GM10248 (cell line): ENCODE measurements at regions not wholly inside any gene's neighbourhood (a gene's known extent, or its start where the extent isn't known, plus 50 kb on each side); places are given as distances from the start of the nearest gene placed in this dataset.
"Not testable (repeated sequence)": the region's sequence is repeated elsewhere in the genome, so short reads cannot be mapped to it uniquely, and the experiment has no call there.

ENCODE experiments used
- CTCF ChIA-PET: fragments of 300-600 bp; sonication (Branson Sonifier 250); formaldehyde crosslinking; extraction: SDS; loops from one replicate; lab custom pipeline; 2021; ENCODE audit warnings: antibody characterized with exemption; lab: Yijun Ruan, JAX
- POLR2A ChIA-PET: fragments of 350-650 bp; sonication (Branson Sonifier 250); formaldehyde crosslinking; extraction: SDS; loops from one replicate; lab custom pipeline; 2020; ENCODE audit warnings: antibody characterized with exemption; lab: Yijun Ruan, JAX
- DNase-seq: peaks from one replicate; pipeline ENCODE4 v3.0.0; 2012; ENCODE audit errors: extremely low spot score
- TF ChIP-seq, protein P1 (sequence below): IDR thresholded peaks from 2 replicates; pipeline ENCODE4 v1.5.1; 2012; ENCODE audit warnings: mild to moderate bottlenecking, low read depth; ENCODE audit errors: extremely low read depth, missing control alignments, control extremely low read depth

DNA sequence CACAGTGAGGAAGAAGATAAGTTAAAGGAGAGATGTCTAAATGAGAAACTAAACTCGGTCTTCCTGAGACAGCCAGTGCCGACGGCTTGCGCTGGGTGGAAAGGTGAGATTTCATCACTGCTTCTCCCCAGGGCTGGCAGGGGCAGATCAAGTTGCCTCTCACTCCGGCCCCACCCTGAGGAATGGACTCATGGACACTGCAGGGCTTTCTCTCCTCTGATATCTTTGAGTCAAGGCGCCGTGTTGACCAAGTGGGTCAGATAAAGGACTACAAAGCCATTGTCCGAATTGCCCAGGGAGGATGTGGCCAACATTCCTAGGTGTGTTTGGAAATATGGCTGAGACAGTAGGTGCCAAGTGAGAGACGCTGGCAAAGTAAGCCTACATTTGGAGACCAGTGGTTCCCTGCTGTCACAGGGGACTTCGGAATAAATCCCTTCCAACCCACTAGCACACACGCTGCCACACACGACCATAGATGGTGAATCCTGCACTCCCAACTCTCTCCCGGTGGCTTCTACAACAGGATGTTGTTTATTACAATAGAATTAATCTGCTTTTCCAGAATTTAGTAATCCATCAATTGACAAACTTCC lies 156.5 kb upstream of the TSC22D1 start:
- POLR2A ChIA-PET: no interaction called here
- CTCF ChIA-PET: no interaction called here
- TF ChIP-seq, protein P1, sequence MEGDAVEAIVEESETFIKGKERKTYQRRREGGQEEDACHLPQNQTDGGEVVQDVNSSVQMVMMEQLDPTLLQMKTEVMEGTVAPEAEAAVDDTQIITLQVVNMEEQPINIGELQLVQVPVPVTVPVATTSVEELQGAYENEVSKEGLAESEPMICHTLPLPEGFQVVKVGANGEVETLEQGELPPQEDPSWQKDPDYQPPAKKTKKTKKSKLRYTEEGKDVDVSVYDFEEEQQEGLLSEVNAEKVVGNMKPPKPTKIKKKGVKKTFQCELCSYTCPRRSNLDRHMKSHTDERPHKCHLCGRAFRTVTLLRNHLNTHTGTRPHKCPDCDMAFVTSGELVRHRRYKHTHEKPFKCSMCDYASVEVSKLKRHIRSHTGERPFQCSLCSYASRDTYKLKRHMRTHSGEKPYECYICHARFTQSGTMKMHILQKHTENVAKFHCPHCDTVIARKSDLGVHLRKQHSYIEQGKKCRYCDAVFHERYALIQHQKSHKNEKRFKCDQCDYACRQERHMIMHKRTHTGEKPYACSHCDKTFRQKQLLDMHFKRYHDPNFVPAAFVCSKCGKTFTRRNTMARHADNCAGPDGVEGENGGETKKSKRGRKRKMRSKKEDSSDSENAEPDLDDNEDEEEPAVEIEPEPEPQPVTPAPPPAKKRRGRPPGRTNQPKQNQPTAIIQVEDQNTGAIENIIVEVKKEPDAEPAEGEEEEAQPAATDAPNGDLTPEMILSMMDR: no peak
- no peak for DNase-seq

DNA sequence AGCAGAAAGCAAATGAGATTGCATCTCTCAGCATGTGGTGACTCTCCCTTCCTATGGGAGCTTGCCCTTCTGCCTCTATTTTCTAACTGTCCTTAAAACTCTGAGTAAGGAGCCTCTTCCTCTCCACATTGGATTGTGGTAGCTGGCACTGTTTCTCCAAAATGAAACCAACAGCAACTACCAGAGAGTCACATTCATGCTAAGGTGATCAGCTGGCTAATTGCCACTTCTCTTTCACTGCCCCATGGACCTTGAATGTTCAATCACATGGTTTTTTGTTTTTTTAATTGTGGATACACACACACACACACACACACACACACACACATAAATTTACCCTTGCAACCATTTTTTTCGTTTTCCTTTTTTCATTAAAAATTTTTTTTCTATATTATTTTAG lies 154.7 kb upstream of the TSC22D1 start:
- POLR2A ChIA-PET: no interaction called here
- DNase-seq: no peak
- TF ChIP-seq, protein P1: no peak
- CTCF ChIA-PET: interaction anchor here (1.2 to 2.4 kb wide), 2 partner anchors 11 to 247 kb away, joined by 3 to 9 read pairs; no protein-coding TSS in a partner anchor

DNA sequence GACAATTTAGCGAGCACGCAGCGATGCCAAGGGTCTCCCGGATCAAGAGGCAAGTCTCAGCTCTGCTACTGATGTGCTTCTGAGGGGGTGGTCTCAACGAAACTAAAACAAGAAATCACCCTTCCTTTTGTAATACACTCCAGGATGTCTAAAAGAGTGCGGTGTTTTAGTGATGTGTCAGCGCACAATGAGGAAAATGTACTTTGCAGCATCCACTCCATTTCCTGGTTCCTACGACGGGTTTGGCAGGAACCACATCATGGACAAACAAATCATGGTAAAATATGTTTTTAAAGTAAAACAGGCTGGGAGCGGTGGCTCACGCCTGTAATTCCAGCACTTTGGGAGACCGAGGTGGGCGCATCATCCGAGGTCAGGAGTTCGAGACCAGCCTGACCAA lies 154.0 kb upstream of the TSC22D1 start:
- CTCF ChIA-PET: interaction anchor here (2.4 kb wide), 1 partner anchor 246 kb away, joined by 9 read pairs; no protein-coding TSS in a partner anchor
- POLR2A ChIA-PET: no interaction called here
- no peak for DNase-seq
- TF ChIP-seq, protein P1: no peak

DNA sequence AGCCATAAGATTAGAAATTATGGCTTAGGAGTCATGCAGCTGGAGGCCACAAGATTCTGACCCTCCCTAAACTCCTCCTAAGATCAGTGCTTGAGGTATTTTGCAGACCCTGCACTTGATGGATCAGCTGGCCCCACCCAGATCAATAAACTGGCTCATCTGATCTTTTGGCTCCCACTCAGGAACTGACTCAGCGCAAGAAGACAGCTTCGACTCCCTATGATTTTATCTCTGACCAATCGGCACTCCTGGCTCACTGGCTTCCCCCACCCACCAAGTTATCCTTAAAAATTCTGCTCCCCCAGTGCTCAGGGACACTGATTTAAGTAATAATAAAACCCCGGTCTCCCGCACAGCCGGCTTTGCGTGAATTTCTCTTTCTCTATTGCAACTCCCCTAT lies 151.5 kb upstream of the TSC22D1 start:
- POLR2A ChIA-PET, DNase-seq, CTCF ChIA-PET: not testable (repeated sequence)

DNA sequence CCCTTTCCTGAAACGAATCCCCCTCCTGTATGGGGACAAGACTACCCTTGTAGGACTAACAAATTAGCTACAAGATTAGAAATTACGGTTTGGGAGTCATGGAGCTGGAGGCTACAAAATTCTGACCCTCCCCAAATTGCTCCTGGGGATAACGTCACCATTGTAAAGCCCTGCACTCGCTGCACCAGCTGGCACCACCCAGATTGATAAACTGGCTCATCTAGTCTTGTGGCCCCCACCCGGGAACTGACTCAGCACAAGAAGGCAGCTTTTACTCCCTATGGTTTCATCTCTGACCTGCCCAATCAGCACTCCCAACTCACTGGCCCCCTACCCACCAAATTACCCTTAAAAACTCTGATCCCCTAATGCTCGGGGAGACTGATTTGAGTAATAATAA lies 150.6 kb upstream of the TSC22D1 start:
- TF ChIP-seq, protein P1: no peak
- no peak for DNase-seq
- ChIA-PET CTCF (interaction anchor here (1.2 kb wide), 1 partner anchor 18 kb away, joined by 3 read pairs; no protein-coding TSS in a partner anchor), POLR2A (no interaction called here)

DNA sequence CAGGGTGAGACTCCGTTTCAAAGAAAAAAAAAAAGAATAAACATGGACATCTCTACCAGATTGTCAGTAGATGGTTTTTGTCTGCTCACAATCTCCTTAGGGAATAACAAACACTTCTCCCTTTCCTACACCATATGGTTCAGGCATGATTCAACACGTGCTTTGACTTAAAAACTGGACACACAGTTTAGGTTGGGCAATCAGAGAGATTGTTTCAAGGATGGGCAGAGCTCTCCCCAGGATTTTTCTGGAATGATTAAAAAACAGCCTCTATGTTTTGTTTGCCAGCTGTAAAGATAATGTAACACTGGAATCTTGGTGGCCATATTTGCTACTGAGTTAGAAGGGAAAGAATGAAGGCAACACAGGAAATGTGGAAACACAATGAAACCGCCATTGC lies 150.1 kb upstream of the TSC22D1 start:
- no peak for DNase-seq
- TF ChIP-seq, protein P1: no peak
- ChIA-PET POLR2A (interaction anchor here (0.6 kb wide), 1 partner anchor 156 kb away, joined by 10 read pairs; no protein-coding TSS in a partner anchor), CTCF (interaction anchor here (1.2 kb wide), 1 partner anchor 17 kb away, joined by 3 read pairs; no protein-coding TSS in a partner anchor)
